HUES6 (cell line): ENCODE measurements at regions not wholly inside any gene's neighbourhood (a gene's known extent, or its start where the extent isn't known, plus 50 kb on each side); places are given as distances from the start of the nearest gene placed in this dataset.

Experiments
- H3K27ac ChIP-seq: 2 replicates; pipeline ENCODE4 v1.7.0; 2013; ENCODE audit warnings: low read depth, mild to moderate bottlenecking, low read length, inconsistent platforms
- H3K27me3 ChIP-seq: 2 replicates; pipeline ENCODE4 v1.6.1; 2013; ENCODE audit warnings: low read length; ENCODE audit not compliant: control insufficient read depth, insufficient read depth
- H3K36me3 ChIP-seq: 2 replicates; pipeline ENCODE4 v1.6.1; 2013; ENCODE audit warnings: low read length; ENCODE audit not compliant: control insufficient read depth, insufficient read depth
- H3K4me1 ChIP-seq: 2 replicates; pipeline ENCODE4 v1.6.1; 2013; ENCODE audit warnings: low read length; ENCODE audit not compliant: control insufficient read depth, insufficient read depth
- H3K4me3 ChIP-seq: 2 replicates; pipeline ENCODE4 v1.5.1; 2013; ENCODE audit warnings: low read depth, low read length
- H3K9ac ChIP-seq: one replicate; pipeline ENCODE4 v1.6.1; 2013; ENCODE audit warnings: mild to moderate bottlenecking, low read length
- H3K9me3 ChIP-seq: 2 replicates; pipeline ENCODE4 v1.6.1; 2013; ENCODE audit warnings: low read depth, low read length; ENCODE audit not compliant: control insufficient read depth, insufficient read depth

DNA sequence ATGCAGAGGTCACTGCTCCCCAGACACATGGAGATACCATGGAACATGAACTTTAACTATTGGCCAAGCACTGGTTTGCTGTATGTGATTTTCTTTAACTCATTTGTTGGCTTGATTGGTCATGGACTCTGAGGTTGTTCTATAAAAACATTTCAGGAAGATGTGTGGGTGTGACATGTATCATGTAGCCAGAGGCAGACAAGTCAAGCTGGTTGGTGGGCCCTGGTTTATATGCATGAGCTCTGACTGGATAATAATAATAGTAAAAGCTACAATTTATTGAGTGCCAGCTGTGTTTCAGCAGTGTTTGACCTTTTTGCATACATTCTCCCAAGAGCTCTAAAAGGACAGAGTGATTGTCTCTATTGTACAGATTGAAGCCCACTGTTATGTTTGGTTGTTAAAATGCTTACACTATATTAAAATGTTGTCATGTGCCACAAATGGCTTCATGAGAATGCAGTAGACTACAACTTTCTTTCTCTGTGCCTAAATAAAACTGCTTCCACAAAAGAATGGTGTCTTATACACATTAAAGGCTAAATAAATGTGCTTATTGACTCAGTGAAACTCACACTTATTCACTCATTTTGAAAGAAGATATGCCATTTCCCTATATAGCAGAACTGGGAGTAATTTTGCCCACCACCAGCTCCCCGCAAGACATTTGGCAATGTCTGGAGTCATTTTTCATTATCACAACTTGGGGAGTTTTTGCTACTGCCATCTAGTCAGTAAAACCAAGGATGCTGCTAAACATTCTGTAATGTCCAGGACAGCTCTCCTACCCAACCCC is 243.6 kb upstream of the NFE2L3 start:
- H3K27me3 ChIP-seq = no peaks in the 10 kb centered on the region
- H3K4me1 ChIP-seq = peaks cover 8% of the 10 kb centered on the region
- no peak overlapping the region for H3K27ac ChIP-seq
- H3K4me3 ChIP-seq = no peak overlapping the region
- no peaks in the 10 kb centered on the region for H3K9me3 ChIP-seq
- H3K9ac ChIP-seq = no peak overlapping the region
- no peaks in the 10 kb centered on the region for H3K36me3 ChIP-seq

- Histone ChIP-seq H3K27ac (no peak overlapping the region), H3K27me3 (no peaks in the 10 kb centered on the region), H3K36me3 (no peaks in the 10 kb centered on the region), H3K9me3 (no peaks in the 10 kb centered on the region), H3K4me3 (no peak overlapping the region), H3K4me1 (peaks cover 5% of the 10 kb centered on the region), H3K9ac (no peak overlapping the region)
Observed at GRCh38 chr7:25911738-25912607, 240.0 kb upstream of the NFE2L3 start.

DNA sequence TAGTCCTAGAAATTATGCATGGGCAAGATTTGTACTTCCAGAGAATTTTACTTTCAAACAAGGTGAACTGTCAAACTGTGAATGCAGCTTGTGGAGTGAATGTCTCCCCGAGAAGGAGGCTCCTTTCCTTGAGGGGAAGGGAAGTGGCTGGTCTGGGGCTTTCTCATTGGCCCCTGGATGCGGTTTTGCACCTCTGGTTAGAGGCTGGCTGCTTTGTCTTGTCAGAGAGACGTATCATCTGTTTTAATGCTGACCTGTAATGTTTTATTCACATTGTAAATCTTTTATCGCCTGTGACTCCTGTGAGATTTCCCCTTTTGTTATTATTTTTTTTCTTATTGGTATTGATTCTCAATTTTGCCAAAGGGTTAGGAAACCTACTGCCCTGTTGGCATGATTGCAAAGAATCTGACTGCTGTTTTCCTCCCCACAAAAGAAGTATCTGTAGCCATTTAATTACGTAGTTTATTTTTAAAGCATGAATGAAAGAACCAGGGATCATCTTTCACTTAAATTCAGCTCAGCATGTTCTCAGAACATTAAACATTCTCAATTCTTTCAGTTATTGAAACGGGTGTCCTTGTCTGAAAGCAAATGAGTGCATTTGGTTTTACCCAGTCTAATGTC is 238.3 kb upstream of the NFE2L3 start:
- H3K9ac ChIP-seq = no peak overlapping the region
- H3K4me3 ChIP-seq = no peak overlapping the region
- no peaks in the 10 kb centered on the region for H3K9me3 ChIP-seq
- H3K4me1 ChIP-seq = no peaks in the 10 kb centered on the region
- no peaks in the 10 kb centered on the region for H3K36me3 ChIP-seq
- H3K27ac ChIP-seq = no peak overlapping the region
- H3K27me3 ChIP-seq = no peaks in the 10 kb centered on the region

GRCh38 chr7:25918731-25919130 is 233.3 kb upstream of the NFE2L3 start:
- no peaks in the 10 kb centered on the region for H3K27me3 ChIP-seq

GRCh38 chr7:25922296-25922695 is 229.7 kb upstream of the NFE2L3 start:
- Histone ChIP-seq H3K4me3 (no peak overlapping the region), H3K4me1 (peaks cover 5% of the 10 kb centered on the region), H3K9me3 (no peaks in the 10 kb centered on the region), H3K27me3 (no peaks in the 10 kb centered on the region), H3K27ac (no peak overlapping the region), H3K36me3 (no peaks in the 10 kb centered on the region), H3K9ac (no peak overlapping the region)

More at GRCh38 chr7:25918731-25919130, 233.3 kb upstream of the NFE2L3 start:
- Histone ChIP-seq H3K4me3 (no peak overlapping the region), H3K4me1 (no peaks in the 10 kb centered on the region), H3K9me3 (no peaks in the 10 kb centered on the region), H3K27ac (no peak overlapping the region), H3K9ac (no peak overlapping the region), H3K36me3 (no peaks in the 10 kb centered on the region)

- Histone ChIP-seq H3K4me3 (no peak overlapping the region), H3K4me1 (peaks cover 5% of the 10 kb centered on the region), H3K9ac (no peak overlapping the region), H3K27me3 (no peaks in the 10 kb centered on the region), H3K36me3 (no peaks in the 10 kb centered on the region), H3K9me3 (no peaks in the 10 kb centered on the region), H3K27ac (no peak overlapping the region)
Observed at GRCh38 chr7:25923741-25924460, 228.1 kb upstream of the NFE2L3 start.

DNA sequence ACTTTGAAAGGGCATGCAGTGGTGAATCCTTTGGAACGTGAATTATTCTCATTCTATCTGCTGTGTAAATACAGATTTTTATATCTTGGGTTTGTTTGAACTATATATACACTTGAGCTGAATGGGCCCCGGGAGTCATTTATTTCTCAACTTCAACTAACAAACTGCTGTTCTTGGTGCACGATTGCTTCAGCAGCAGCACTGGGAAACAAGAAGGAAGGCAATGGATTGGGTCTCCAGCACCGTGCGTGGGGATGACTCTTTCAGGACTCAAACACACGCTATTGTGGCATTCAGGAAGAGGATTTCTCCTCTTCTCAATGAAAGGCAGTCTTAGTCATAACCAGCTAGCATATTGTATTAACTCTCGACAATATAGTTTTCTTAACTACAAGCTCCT is 226.0 kb upstream of the NFE2L3 start:
- no peak overlapping the region for H3K9ac ChIP-seq
- no peaks in the 10 kb centered on the region for H3K9me3 ChIP-seq
- H3K27me3 ChIP-seq = no peaks in the 10 kb centered on the region
- H3K27ac ChIP-seq = no peak overlapping the region
- no peaks in the 10 kb centered on the region for H3K36me3 ChIP-seq
- H3K4me1 ChIP-seq = peaks cover 5% of the 10 kb centered on the region
- H3K4me3 ChIP-seq = no peak overlapping the region

GRCh38 chr7:25926451-25926850 is 225.5 kb upstream of the NFE2L3 start:
- Histone ChIP-seq H3K36me3 (no peaks in the 10 kb centered on the region), H3K4me1 (peaks cover 5% of the 10 kb centered on the region), H3K4me3 (no peak overlapping the region), H3K27ac (no peak overlapping the region), H3K9me3 (no peaks in the 10 kb centered on the region), H3K27me3 (no peaks in the 10 kb centered on the region), H3K9ac (no peak overlapping the region)

DNA sequence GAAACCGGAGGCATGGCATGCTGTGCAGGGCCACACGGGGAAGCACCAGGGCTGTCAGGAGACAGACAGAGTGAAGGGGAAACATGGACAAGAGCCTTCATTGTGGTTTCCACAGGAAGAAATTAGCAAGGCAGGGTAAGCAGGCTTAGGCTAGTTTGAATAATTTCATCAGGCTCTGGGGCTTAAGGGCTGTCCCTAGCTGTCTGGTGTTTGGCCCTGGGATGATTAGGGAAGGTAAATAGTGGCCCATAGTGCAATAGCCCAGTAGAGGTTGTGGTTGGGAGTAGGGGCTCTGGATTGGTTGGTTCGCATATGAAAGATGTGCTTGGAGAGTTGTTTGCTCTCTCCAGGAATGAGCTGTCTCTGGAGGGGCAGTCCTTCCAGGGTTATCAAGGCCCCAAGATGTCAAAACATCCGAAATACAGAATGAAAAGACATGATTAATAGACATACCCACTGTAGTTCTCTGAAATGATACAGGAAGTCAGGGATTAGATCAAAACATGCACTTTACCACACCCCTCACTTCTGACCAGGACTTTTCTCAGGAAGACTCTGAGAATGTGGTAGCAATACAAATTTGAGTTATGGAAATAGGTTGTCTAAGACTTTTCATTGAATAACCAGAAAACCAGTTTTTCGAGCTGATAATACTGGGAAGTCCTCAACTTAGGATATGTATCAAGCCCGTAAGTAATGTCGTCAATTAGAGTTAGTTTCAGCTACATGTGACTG is 224.9 kb upstream of the NFE2L3 start:
- Histone ChIP-seq H3K9ac (no peak overlapping the region), H3K9me3 (no peaks in the 10 kb centered on the region), H3K27me3 (no peaks in the 10 kb centered on the region), H3K4me3 (no peak overlapping the region), H3K27ac (no peak overlapping the region), H3K36me3 (no peaks in the 10 kb centered on the region), H3K4me1 (peaks cover 5% of the 10 kb centered on the region)

DNA sequence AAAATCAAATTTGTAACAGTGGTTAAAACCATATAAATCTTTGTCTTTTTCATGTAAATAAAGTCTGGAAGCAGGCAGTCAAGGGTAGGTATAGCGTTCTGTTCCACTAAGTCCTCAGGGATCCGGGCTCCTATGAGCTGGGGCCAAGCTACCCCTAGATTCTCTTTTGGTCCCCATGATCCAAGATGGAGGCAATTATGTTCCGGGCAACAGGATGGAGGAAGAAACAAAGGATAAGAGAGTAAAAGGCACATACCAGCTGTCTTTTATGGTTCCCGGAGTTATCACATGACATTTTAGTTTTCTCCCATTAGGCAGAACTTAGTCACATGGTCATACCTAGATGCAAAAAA is 224.4 kb upstream of the NFE2L3 start:
- no peaks in the 10 kb centered on the region for H3K36me3 ChIP-seq
- no peak overlapping the region for H3K4me3 ChIP-seq
- no peaks in the 10 kb centered on the region for H3K9me3 ChIP-seq
- no peak overlapping the region for H3K27ac ChIP-seq
- no peak overlapping the region for H3K9ac ChIP-seq
- no peaks in the 10 kb centered on the region for H3K27me3 ChIP-seq
- peaks cover 5% of the 10 kb centered on the region for H3K4me1 ChIP-seq
